Liver (tissue), 8 donors: ENCODE measurements at regions not wholly inside any gene's neighbourhood (a gene's known extent, or its start where the extent isn't known, plus 50 kb on each side); places are given as distances from the start of the nearest gene placed in this dataset.

Experiments used
- DNase-seq: peaks from one replicate; pipeline ENCODE4 v3.0.0-alpha.2; 2017; ENCODE audit warnings: low spot score
- H3K27ac ChIP-seq, 2 donors: one replicate each; pipeline ENCODE4 v1.7.0; 2013; ENCODE audit warnings: inconsistent platforms in 2 of 2, low read length in 2 of 2, control low read depth in 1 of 2, low read depth in 1 of 2, mild to moderate bottlenecking in 1 of 2
- H3K27me3 ChIP-seq, 4 donors: one replicate each; pipeline versions ENCODE4 v1.6.1 to v1.7.0; 2013; ENCODE audit warnings: low read length in 3 of 4, inconsistent platforms in 1 of 4, mild to moderate bottlenecking in 1 of 4, moderate library complexity in 1 of 4; ENCODE audit not compliant: control insufficient read depth in 4 of 4, insufficient read depth in 4 of 4
- H3K36me3 ChIP-seq, 4 donors: one replicate each; pipeline versions ENCODE4 v1.6.1 to v1.7.0; 2013; ENCODE audit warnings: low read length in 3 of 4, mild to moderate bottlenecking in 3 of 4, low read depth in 1 of 4, moderate library complexity in 1 of 4; ENCODE audit not compliant: control insufficient read depth in 4 of 4, insufficient read depth in 3 of 4
- H3K4me1 ChIP-seq, 4 donors: one replicate each; pipeline versions ENCODE4 v1.6.1 to v1.7.0; 2013; ENCODE audit warnings: low read length in 3 of 4, mild to moderate bottlenecking in 3 of 4, moderate library complexity in 1 of 4; ENCODE audit not compliant: control insufficient read depth in 4 of 4, insufficient read depth in 4 of 4
- H3K4me3 ChIP-seq, 3 donors: one replicate each; pipeline versions ENCODE4 v1.6.1 to v1.7.0; 2013; ENCODE audit warnings: low read length in 3 of 3, control low read depth in 1 of 3, low read depth in 1 of 3, mild to moderate bottlenecking in 1 of 3
- H3K9ac ChIP-seq, 2 donors: one replicate each; pipeline ENCODE4 v1.7.0; 2013; ENCODE audit warnings: low read length in 2 of 2, mild to moderate bottlenecking in 2 of 2, moderate library complexity in 2 of 2, control low read depth in 1 of 2, low read depth in 1 of 2
- H3K9me3 ChIP-seq, 4 donors: one replicate each; pipeline versions ENCODE4 v1.6.1 to v1.7.0; 2013; ENCODE audit warnings: low read length in 3 of 4; ENCODE audit not compliant: control insufficient read depth in 4 of 4
- EGR1 ChIP-seq, 2 donors: IDR thresholded peaks; 2 replicates each; pipeline ENCODE4 v1.6.1; 2016 to 2018; ENCODE audit warnings: antibody characterized with exemption in 2 of 2, low read depth in 2 of 2
- HNF4G ChIP-seq: IDR thresholded peaks from 2 replicates; pipeline ENCODE4 v1.6.1; 2016; ENCODE audit warnings: antibody characterized with exemption
- JUND ChIP-seq, 2 donors: IDR thresholded peaks; 2 replicates each; pipeline ENCODE4 v1.6.1; 2016; ENCODE audit warnings: antibody characterized with exemption in 2 of 2
- NR2F2 ChIP-seq: IDR thresholded peaks from 2 replicates; pipeline ENCODE4 v1.6.1; 2016; ENCODE audit warnings: antibody characterized with exemption
- RAD21 ChIP-seq, 2 donors: IDR thresholded peaks; 2 replicates each; pipeline ENCODE4 v1.6.1; 2016; ENCODE audit warnings: antibody characterized with exemption in 2 of 2, mild to moderate bottlenecking in 2 of 2
- RXRA ChIP-seq, 2 donors: IDR thresholded peaks; 2 replicates each; pipeline ENCODE4 v1.6.1; 2017 to 2018; ENCODE audit warnings: antibody characterized with exemption in 2 of 2, mild to moderate bottlenecking in 1 of 2
- SP1 ChIP-seq: IDR thresholded peaks from 2 replicates; pipeline ENCODE4 v1.6.1; 2018; ENCODE audit warnings: antibody characterized with exemption, mild to moderate bottlenecking
- TAF1 ChIP-seq: conservative IDR thresholded peaks from 2 replicates; pipeline ENCODE4 v1.6.1; 2016; ENCODE audit warnings: antibody characterized with exemption, mild to moderate bottlenecking
- YY1 ChIP-seq: IDR thresholded peaks from 2 replicates; pipeline ENCODE4 v1.6.1; 2016; ENCODE audit warnings: antibody characterized with exemption, mild to moderate bottlenecking
- whole genome bisulfite sequencing: extraction: QIAGEN DNeasy Blood & Tissue Kit; methylation state at CpG from one replicate; pipeline ENCODE4 v1.1.7; 2013; 5-methylcytosine and 5-hydroxymethylcytosine counted together
- TF ChIP-seq, protein P1 (sequence below): fragments of 150-350 bp; IDR thresholded peaks from 2 replicates; pipeline ENCODE4 v1.5.1; 2017; ENCODE audit warnings: improper control_type of control experiment, low read depth, low read length; ENCODE audit not compliant: missing input control
- TF ChIP-seq, protein P2 (sequence below): IDR thresholded peaks from 2 replicates; pipeline ENCODE4 v1.6.1; 2016; ENCODE audit warnings: antibody characterized with exemption, mild to moderate bottlenecking
- TF ChIP-seq, protein P3 (sequence below): IDR thresholded peaks from 2 replicates; pipeline ENCODE4 v1.6.1; 2016; ENCODE audit warnings: antibody characterized with exemption
- TF ChIP-seq, protein P4 (sequence below): IDR thresholded peaks from 2 replicates; pipeline ENCODE4 v1.6.1; 2016; ENCODE audit warnings: antibody characterized with exemption
- donor health status: healthy.
- donor health status: healthy.
- donor health status: healthy.
- donor health status: healthy.
- donor health status: healthy.

DNA sequence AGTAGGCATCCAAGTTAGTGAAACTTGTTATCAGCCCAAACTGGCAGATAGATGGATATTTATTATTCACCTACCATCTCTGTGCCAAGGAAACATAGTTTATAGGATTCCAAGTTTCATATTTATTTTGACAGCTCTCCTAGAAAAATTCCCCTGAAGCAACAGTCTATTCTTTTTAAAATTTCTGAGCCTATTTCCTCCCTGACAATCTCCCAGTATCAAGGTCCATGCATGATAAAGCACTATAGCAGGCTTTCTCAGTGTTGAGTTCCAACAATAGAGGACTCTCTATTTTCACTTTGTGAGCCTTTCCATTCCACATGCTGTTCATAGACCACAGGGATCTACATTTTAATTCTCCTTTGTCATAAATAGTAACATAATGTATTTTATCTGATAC is 312.6 kb downstream of the SLITRK6 start (continued):
- TF ChIP-seq, protein P1, sequence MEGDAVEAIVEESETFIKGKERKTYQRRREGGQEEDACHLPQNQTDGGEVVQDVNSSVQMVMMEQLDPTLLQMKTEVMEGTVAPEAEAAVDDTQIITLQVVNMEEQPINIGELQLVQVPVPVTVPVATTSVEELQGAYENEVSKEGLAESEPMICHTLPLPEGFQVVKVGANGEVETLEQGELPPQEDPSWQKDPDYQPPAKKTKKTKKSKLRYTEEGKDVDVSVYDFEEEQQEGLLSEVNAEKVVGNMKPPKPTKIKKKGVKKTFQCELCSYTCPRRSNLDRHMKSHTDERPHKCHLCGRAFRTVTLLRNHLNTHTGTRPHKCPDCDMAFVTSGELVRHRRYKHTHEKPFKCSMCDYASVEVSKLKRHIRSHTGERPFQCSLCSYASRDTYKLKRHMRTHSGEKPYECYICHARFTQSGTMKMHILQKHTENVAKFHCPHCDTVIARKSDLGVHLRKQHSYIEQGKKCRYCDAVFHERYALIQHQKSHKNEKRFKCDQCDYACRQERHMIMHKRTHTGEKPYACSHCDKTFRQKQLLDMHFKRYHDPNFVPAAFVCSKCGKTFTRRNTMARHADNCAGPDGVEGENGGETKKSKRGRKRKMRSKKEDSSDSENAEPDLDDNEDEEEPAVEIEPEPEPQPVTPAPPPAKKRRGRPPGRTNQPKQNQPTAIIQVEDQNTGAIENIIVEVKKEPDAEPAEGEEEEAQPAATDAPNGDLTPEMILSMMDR, result no peak
- TF ChIP-seq TAF1, result no peak

DNA sequence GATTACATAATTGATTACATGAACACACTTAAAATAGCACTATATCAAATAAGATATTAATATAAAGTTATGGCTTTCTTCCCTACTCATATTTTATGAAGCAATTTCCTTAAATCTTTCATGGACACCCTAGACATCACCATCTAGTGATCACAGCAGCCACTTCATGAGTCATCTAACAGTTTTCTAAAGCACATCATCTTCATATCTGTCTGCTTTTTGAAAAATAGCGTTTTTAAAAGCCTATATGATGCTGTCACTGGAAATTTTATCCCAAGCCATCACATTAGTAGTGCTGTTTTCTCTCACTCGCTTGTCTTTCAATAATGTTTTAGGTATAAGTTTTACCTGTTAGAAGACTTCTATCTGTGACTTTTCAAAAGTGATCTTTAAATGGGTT is 326.1 kb downstream of the SLITRK6 start:
- no peak for DNase-seq
- no peak for TF ChIP-seq YY1
- TF ChIP-seq HNF4G, result no peak
- Histone ChIP-seq H3K4me1 (no peaks in the 10 kb centered on the region), H3K27ac (no peak overlapping the region), H3K27me3 (peaks cover 0 to 2% (median 0%) of the 10 kb centered on the region in 4 donors), H3K4me3 (no peak overlapping the region), H3K9ac (no peak overlapping the region), H3K9me3 (no peaks in the 10 kb centered on the region), H3K36me3 (no peaks in the 10 kb centered on the region)
- 66% methylated on average over 2 of the region's 2 CpGs for WGBS

DNA sequence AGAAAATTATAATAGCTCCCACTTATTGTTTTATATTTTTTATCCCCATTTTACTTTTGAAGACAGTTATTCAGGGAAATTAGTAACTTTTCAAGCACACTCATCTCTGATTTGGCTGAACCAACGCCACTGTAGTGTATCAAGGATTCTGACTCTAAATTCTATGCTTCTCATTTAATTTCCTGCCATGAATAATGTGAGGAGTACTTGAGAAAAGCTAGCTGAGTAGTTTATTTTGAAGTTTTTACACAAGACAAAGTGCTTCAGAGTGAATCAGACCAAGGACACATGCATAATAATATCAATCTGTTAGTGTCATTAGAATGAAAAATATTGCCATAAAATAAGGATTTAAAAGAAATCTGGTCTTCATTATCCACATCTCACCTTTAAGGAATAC is 329.9 kb downstream of the SLITRK6 start:
- Histone ChIP-seq H3K27me3 (no peaks in the 10 kb centered on the region), H3K9ac (no peak overlapping the region), H3K4me1 (no peaks in the 10 kb centered on the region), H3K4me3 (no peak overlapping the region), H3K36me3 (no peaks in the 10 kb centered on the region), H3K9me3 (no peaks in the 10 kb centered on the region), H3K27ac (no peak overlapping the region)
- TF ChIP-seq, protein P1, result no peak
- no peak for TF ChIP-seq RXRA (IDR thresholded peaks at IDR 0.05)
- no peak for TF ChIP-seq EGR1 (IDR thresholded peaks at IDR 0.05; ENCODE audit: low read depth in 2 of 2)
- TF ChIP-seq NR2F2, result no peak
- TF ChIP-seq RAD21 (IDR thresholded peaks at IDR 0.05), result no peak
- TF ChIP-seq JUND (IDR thresholded peaks at IDR 0.05), result no peak
- no peak for TF ChIP-seq SP1
- DNase-seq, result no peak
- WGBS, result 60% methylated on average over 1 of the region's 1 CpG

DNA sequence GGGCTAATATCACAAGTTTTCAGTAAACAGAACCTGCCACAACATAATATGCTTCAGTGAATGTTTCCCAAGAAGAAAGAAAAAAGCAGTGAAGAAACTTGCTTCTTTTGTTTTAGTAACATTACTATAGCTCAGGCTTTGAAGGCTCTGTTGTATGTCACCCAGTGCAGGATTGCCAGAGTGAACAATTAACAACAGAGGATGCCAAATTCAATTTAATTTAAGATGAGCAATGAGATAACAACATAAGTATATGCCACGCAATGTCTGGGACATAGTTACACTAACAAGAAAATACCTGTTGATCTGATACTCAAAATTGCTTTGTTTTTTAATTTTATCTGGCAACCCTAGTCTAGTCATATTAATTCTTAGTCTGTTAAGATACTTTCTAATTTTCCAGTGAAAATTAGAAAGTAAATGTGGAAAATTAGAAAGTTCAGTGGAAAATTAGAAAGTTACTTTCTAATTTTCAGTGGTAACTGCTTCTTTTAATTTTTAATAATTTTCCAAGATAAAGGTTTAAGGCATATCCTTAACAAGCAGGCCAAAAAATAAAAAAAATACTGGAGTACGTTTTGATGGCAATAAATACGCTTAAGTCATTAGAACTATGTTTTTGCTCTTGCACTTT is 336.3 kb downstream of the SLITRK6 start:
- H3K27ac ChIP-seq, result no peak overlapping the region
- peaks cover 0 to 6% (median 0%) of the 10 kb centered on the region in 4 donors for H3K9me3 ChIP-seq
- no peak for DNase-seq
- H3K27me3 ChIP-seq, result no peaks in the 10 kb centered on the region
- no peak overlapping the region for H3K4me3 ChIP-seq
- WGBS, result 81% methylated on average over 3 of the region's 3 CpGs
- no peaks in the 10 kb centered on the region for H3K4me1 ChIP-seq
- no peak overlapping the region for H3K9ac ChIP-seq
- no peaks in the 10 kb centered on the region for H3K36me3 ChIP-seq
- TF ChIP-seq NR2F2 (no peak), RXRA (IDR thresholded peaks at IDR 0.05) (no peak), RAD21 (IDR thresholded peaks at IDR 0.05) (no peak)
- TF ChIP-seq, protein P2, sequence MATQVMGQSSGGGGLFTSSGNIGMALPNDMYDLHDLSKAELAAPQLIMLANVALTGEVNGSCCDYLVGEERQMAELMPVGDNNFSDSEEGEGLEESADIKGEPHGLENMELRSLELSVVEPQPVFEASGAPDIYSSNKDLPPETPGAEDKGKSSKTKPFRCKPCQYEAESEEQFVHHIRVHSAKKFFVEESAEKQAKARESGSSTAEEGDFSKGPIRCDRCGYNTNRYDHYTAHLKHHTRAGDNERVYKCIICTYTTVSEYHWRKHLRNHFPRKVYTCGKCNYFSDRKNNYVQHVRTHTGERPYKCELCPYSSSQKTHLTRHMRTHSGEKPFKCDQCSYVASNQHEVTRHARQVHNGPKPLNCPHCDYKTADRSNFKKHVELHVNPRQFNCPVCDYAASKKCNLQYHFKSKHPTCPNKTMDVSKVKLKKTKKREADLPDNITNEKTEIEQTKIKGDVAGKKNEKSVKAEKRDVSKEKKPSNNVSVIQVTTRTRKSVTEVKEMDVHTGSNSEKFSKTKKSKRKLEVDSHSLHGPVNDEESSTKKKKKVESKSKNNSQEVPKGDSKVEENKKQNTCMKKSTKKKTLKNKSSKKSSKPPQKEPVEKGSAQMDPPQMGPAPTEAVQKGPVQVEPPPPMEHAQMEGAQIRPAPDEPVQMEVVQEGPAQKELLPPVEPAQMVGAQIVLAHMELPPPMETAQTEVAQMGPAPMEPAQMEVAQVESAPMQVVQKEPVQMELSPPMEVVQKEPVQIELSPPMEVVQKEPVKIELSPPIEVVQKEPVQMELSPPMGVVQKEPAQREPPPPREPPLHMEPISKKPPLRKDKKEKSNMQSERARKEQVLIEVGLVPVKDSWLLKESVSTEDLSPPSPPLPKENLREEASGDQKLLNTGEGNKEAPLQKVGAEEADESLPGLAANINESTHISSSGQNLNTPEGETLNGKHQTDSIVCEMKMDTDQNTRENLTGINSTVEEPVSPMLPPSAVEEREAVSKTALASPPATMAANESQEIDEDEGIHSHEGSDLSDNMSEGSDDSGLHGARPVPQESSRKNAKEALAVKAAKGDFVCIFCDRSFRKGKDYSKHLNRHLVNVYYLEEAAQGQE, result no peak
- TF ChIP-seq, protein P3, sequence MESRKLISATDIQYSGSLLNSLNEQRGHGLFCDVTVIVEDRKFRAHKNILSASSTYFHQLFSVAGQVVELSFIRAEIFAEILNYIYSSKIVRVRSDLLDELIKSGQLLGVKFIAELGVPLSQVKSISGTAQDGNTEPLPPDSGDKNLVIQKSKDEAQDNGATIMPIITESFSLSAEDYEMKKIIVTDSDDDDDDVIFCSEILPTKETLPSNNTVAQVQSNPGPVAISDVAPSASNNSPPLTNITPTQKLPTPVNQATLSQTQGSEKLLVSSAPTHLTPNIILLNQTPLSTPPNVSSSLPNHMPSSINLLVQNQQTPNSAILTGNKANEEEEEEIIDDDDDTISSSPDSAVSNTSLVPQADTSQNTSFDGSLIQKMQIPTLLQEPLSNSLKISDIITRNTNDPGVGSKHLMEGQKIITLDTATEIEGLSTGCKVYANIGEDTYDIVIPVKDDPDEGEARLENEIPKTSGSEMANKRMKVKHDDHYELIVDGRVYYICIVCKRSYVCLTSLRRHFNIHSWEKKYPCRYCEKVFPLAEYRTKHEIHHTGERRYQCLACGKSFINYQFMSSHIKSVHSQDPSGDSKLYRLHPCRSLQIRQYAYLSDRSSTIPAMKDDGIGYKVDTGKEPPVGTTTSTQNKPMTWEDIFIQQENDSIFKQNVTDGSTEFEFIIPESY, result no peak
- TF ChIP-seq, protein P4, sequence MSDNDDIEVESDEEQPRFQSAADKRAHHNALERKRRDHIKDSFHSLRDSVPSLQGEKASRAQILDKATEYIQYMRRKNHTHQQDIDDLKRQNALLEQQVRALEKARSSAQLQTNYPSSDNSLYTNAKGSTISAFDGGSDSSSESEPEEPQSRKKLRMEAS, result no peak
- TF ChIP-seq, protein P1, result no peak
